Effector CD4-positive, alpha-beta T cell (primary cell): ENCODE measurements at regions not wholly inside any gene's neighbourhood (a gene's known extent, or its start where the extent isn't known, plus 50 kb on each side); places are given as distances from the start of the nearest gene placed in this dataset.
"Not testable (repeated sequence)": the region's sequence is repeated elsewhere in the genome, so short reads cannot be mapped to it uniquely, and the experiment has no call there.

Experiments used
- DNase-seq: peaks from one replicate; pipeline ENCODE4 v3.0.0-alpha.2; 2020

DNA sequence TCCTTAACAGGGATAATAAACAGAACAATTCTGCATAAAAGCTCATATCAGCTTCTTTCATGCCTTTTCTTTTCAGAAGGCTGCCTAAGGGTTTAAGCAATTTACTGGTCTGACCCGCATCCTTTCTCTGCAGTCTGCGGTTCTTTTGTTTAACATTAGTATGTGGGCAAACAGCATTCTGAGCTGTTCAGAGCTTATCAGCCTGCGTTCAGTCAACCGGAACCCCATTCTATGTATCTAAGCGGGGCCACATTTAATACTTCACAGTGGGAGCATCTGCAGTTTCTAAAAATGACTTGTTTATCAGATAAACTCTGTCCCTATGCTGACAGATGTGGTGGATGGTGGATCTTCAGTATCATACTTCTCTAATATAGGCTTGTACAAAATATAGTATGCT, 758.9 kb upstream of the MMS22L start:
- DNase-seq, result no peak

DNA sequence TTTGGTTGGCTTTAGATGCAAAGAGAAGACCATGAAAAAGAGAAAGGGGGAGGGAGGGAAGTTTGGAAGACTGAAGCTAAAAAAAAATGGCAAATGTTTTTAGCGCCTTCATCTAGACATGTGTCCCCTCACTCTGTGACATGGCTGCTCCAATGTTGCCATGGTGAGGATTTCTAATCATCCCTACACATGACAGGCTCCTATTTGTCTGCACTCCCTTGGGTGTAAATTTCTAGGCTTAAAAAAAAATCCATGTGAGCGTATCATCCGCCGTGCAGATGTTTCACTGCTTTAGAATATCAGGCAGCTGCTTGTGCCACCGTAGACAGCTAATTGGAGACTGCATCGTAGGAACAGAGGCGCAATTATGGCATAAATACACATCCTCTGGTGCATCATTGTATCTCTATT, 761.1 kb upstream of the MMS22L start:
- DNase-seq, result no peak

DNA sequence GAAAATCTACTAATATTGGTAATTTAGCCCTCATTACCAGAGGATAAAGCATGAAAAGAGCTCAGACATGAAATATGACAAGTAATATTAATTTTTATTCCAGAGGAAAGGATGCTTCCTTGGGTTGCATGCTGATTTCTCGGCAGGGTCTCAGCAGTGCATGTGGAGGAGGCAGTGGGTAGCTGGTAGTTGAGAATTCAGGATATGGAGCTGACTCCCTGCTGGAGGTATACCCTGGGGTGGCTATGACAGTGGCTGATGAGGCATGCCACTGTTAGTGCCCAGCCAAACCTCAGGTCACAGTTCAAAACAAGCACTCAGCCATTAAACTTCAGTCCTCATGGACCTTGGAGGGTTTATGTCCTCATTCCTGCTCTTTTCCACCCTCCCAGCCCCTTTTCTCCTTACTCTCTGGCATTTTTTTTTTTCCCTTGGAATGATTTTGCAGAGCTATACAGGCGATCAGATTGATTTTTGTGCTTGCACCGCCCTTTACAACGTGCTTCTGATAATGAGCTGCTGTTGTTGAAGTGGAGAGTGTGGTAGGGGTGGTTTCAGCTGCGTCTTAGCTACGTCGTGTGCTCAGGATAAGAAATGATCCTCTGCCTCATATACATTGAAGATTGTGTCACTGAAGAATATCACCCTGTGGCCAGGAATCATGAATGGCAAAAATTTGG, 761.9 kb upstream of the MMS22L start:
- DNase-seq, result no peak

GRCh38 chr6:98047164-98047563, 764.1 kb upstream of the MMS22L start:
- no peak for DNase-seq

- no peak for DNase-seq
Observed at GRCh38 chr6:98047871-98048270, 764.9 kb upstream of the MMS22L start.

- no peak for DNase-seq
Observed at GRCh38 chr6:98054453-98054852, 771.4 kb upstream of the MMS22L start.

DNA sequence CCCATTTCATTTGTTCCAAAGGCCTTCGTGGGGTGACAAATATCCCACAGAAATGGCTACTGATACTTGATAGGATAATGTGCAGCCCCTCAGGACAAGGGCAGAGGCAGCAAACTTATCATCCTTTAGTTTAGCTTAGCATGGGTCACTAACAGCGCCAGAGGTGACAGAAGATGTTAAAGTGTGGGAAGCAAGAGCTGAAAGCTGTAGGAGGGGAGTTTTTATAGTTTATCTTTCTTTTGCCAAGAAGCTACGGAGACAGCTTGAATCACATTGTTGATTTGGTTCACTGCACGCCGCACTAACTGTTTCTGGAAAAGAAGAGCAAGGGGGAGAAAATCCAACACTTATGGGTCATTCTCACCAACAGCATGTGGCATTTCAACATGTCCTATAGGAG, 773.9 kb upstream of the MMS22L start:
- DNase-seq, result no peak

- no peak for DNase-seq
Observed at GRCh38 chr6:98067375-98067774, 767.0 kb upstream of the POU3F2 start.

GRCh38 chr6:98088537-98088936, 745.8 kb upstream of the POU3F2 start:
- DNase-seq, result not testable (repeated sequence)

- DNase-seq, result no peak
Observed at GRCh38 chr6:98092331-98092730, 742.0 kb upstream of the POU3F2 start.

- DNase-seq, result no peak
Observed at GRCh38 chr6:98094696-98095095, 739.7 kb upstream of the POU3F2 start.

GRCh38 chr6:98107801-98108200, 726.6 kb upstream of the POU3F2 start:
- no peak for DNase-seq

DNA sequence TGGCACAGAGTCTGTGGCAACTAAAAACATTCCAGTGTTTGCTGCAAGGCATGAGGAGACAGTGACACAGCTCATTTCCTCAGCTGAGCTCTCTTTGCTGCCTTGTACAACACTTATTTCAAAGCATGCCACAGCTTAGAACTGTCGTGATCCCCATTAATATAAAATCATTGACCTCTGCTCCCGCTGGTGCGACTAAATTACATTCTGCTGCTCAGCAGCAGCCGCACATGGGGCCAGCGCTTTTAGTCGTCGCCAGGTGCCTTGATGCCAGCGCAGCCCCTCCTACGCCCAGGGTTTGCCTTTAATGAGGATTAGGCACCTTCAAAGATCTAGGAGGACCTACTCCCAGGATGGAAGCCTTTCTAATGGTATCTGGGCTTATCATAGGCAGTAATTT, 717.9 kb upstream of the POU3F2 start:
- DNase-seq, result no peak

DNA sequence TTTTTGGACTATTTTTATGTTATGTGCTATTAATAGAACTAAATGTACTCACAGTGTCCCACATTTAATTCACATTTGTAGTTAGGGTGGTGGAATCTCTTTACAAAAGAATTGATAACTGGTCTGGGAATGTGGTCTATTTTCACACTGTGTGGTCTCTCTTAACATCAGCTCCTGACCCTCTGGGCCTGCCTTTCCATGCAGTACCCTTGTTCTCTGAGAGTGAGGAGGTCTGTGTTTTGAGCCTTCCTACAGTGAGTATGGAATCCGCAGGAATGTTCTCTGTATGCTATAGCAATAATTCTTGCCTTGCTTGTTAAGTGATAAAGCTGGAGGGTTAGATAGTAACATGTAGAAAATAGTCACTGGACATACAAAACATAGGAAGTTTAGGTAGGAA, 717.3 kb upstream of the POU3F2 start:
- no peak for DNase-seq

- no peak for DNase-seq
Observed at GRCh38 chr6:98118397-98119045, 715.9 kb upstream of the POU3F2 start.

- DNase-seq, result no peak
Observed at GRCh38 chr6:98124171-98124570, 710.2 kb upstream of the POU3F2 start.

DNA sequence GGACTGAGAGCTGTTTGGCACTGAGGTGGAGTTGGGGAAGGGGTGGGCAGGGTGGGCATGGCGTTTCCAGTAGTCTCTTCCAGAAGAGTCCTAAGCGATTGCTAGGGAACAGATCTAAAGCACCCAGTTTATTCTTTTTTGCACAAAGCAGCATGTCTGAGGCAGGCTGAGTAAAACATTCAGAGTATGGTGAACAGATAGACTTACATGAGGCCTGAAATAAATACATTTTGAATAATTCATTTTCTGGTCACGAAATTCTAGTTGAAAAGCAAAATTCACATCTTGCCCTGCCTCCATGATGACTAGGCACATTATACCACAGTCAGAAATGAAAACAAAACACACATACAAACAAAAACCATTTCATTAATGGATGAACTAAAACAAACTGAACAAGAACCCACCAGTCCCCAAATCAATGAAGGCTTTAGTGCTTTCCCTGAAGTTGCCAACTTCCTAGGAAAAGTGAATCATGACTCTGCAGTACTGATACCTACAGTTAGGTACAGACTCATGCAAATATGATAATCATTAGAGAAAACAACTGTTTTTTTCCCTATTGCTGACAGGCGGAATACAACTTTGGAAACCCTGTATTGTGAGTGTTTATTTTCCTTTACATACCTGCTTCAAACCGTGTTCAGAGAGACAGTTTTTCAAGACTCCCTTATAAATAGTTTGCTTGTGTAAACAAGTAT, 702.9 kb upstream of the POU3F2 start:
- no peak for DNase-seq

- DNase-seq, result no peak
Observed at GRCh38 chr6:98136333-98136732, 698.0 kb upstream of the POU3F2 start.

DNA sequence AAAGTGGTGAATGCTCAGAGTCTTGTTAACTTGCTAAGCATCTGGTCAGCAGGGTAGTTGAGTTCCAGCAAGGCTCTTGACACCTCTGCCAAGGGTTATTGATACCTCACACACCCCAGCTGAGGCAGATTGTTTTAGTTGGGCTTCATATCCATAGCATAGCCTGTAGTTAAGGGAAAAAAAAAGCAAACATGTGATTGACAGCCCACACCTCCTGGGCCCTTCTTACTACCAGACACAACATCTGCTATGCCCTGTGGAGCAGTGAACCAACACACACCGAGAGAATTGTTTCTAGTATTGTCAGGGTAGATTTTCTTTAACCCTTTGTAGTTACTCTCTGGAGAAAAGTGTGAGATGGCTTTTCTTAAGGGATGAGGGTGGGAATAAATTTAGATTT, 697.0 kb upstream of the POU3F2 start:
- DNase-seq, result no peak

- no peak for DNase-seq
Observed at GRCh38 chr6:98142839-98143238, 691.5 kb upstream of the POU3F2 start.

- DNase-seq, result no peak
Observed at GRCh38 chr6:98146656-98147055, 687.7 kb upstream of the POU3F2 start.

DNA sequence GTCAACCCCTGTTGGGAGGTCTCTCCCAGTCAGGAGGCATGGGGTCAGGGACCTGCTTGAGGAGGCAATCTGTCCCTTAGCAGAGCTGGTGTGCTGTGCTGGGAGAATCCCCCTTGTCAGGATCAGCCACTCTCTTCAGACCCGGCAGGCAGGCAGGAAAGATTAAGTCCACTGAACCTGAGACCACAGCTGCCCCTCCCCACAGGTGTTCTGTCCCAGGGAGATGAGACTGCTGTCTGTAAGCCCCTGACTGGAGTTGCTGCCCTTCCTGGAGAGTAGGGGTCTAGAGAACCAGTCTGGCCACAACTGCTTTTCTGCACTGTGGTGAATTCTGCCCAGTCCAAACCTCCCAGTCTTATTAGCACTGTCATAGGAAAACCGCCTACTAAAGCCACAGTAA, 677.8 kb upstream of the POU3F2 start:
- no peak for DNase-seq

DNA sequence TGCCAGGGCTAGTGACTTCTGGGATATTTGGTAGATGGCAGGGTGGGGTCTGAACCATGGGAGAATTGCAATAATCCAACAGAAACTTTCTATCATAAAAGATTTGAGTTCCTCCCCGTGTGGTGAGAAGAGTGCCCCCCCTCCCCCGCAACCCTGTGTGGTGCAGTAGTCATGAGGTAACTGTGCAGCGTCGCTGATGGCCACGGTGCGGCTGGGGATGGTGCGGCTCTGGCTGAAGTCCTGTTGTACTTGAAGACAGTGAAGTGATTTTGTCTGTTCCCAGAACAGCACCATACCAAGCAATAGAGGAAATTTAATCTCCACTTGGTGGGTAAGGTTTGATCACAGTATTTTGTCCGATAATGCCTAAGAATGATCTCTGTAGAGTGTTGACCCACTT, 654.8 kb upstream of the POU3F2 start:
- DNase-seq, result no peak

DNA sequence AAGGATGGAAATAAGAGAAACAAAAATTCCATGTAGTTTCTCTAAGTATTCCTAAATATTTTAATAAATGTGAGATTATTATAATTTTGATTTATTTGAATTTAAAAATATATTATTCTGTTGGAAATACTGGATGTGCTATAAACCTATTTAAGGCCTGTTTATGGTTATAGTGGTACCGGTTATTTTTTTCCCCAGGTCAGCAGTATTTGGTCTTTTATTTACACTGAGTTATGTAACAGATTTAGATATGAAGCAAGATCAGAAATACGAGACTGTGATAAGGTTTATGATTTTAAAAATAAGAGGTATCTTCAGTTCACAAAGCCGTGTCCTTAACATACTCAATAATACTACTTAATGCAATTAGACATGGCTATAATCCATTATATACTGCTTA, 634.3 kb upstream of the POU3F2 start:
- DNase-seq, result no peak
